ENCODE measurements at regions not wholly inside any gene's neighbourhood (a gene's known extent, or its start where the extent isn't known, plus 50 kb on each side); places are given as distances from the start of the nearest gene placed in this dataset.

GRCh38 chr18:28916456-28916855 lies 739.5 kb upstream of the CDH2 start:
- H3K9me3 ChIP-seq: no peaks in the 10 kb centered on the region
- no peak overlapping the region for H3K27ac ChIP-seq
- intact Hi-C loops (cut with DNase I; ENCODE audit: low total_unique reads): no loop called here
- H3K27me3 ChIP-seq: no peaks in the 10 kb centered on the region
- H3K36me3 ChIP-seq: no peaks in the 10 kb centered on the region
- H3K4me1 ChIP-seq: no peaks in the 10 kb centered on the region
- DNase-seq: no peak
- TF ChIP-seq CTCF (IDR thresholded peaks at IDR 0.05): no peak
- no peak for TF ChIP-seq POLR2A (IDR thresholded peaks at IDR 0.05)
- H3K4me3 ChIP-seq: no peak overlapping the region

- H3K36me3 ChIP-seq: no peaks in the 10 kb centered on the region
- DNase-seq: no peak
- H3K27ac ChIP-seq: no peak overlapping the region
- H3K9me3 ChIP-seq: no peaks in the 10 kb centered on the region
- no peaks in the 10 kb centered on the region for H3K27me3 ChIP-seq
- TF ChIP-seq CTCF (IDR thresholded peaks at IDR 0.05) (no peak), POLR2A (IDR thresholded peaks at IDR 0.05) (no peak)
- no peak overlapping the region for H3K4me3 ChIP-seq
- intact Hi-C loops (cut with DNase I; ENCODE audit: low total_unique reads): no loop called here
- H3K4me1 ChIP-seq: no peaks in the 10 kb centered on the region
Observed at GRCh38 chr18:28905509-28905908, 728.6 kb upstream of the CDH2 start.

- Histone ChIP-seq H3K36me3 (no peaks in the 10 kb centered on the region), H3K4me3 (no peak overlapping the region), H3K27me3 (no peaks in the 10 kb centered on the region), H3K9me3 (no peaks in the 10 kb centered on the region), H3K27ac (no peak overlapping the region), H3K4me1 (no peaks in the 10 kb centered on the region)
- intact Hi-C loops (cut with DNase I; ENCODE audit: low total_unique reads): no loop called here
- TF ChIP-seq CTCF (IDR thresholded peaks at IDR 0.05) (no peak), POLR2A (IDR thresholded peaks at IDR 0.05) (no peak)
- DNase-seq: no peak
Observed at GRCh38 chr18:28904789-28905364, 727.9 kb upstream of the CDH2 start.

- no peak for DNase-seq
- H3K36me3 ChIP-seq: no peaks in the 10 kb centered on the region
- intact Hi-C loops (cut with DNase I; ENCODE audit: low total_unique reads): no loop called here
- TF ChIP-seq CTCF (IDR thresholded peaks at IDR 0.05): no peak
- TF ChIP-seq POLR2A (IDR thresholded peaks at IDR 0.05): no peak
- no peaks in the 10 kb centered on the region for H3K9me3 ChIP-seq
- H3K4me3 ChIP-seq: no peak overlapping the region
- no peak overlapping the region for H3K27ac ChIP-seq
- H3K27me3 ChIP-seq: no peaks in the 10 kb centered on the region
- no peaks in the 10 kb centered on the region for H3K4me1 ChIP-seq
Observed at GRCh38 chr18:28903306-28903705, 726.4 kb upstream of the CDH2 start.

- H3K27ac ChIP-seq: no peak overlapping the region
- intact Hi-C loops (cut with DNase I; ENCODE audit: low total_unique reads): no loop called here
- no peak overlapping the region for H3K4me3 ChIP-seq
- H3K4me1 ChIP-seq: no peaks in the 10 kb centered on the region
- no peaks in the 10 kb centered on the region for H3K27me3 ChIP-seq
- no peaks in the 10 kb centered on the region for H3K9me3 ChIP-seq
- no peak for TF ChIP-seq POLR2A (IDR thresholded peaks at IDR 0.05)
- TF ChIP-seq CTCF (IDR thresholded peaks at IDR 0.05): no peak
- no peak for DNase-seq
- no peaks in the 10 kb centered on the region for H3K36me3 ChIP-seq
Observed at GRCh38 chr18:28890791-28891190, 713.9 kb upstream of the CDH2 start.

Measured in uterus (tissue), 3 donors.